ENCODE measurements at regions not wholly inside any gene's neighbourhood (a gene's known extent, or its start where the extent isn't known, plus 50 kb on each side); places are given as distances from the start of the nearest gene placed in this dataset.

DNA sequence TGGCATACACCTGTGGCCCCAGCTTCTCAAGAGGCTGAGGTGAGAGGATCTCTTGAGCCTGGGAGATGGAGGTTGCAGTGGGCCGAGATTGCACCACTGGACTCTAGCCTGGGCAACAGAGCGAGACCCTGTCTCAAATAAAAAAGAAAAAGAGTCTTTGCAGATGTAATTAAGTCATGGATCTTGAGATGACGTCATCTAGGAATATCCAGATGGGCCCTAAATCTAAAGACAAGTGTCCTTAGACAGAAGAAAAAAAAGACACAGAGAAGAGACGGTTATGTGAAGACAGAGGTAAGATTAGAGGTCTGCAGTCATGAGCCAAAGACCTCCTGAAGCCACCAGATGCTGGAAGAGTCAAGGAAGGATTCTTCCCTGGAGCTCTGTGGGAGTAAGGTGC lies 74.3 kb downstream of the RHOB start:
- TF ChIP-seq, protein P1, sequence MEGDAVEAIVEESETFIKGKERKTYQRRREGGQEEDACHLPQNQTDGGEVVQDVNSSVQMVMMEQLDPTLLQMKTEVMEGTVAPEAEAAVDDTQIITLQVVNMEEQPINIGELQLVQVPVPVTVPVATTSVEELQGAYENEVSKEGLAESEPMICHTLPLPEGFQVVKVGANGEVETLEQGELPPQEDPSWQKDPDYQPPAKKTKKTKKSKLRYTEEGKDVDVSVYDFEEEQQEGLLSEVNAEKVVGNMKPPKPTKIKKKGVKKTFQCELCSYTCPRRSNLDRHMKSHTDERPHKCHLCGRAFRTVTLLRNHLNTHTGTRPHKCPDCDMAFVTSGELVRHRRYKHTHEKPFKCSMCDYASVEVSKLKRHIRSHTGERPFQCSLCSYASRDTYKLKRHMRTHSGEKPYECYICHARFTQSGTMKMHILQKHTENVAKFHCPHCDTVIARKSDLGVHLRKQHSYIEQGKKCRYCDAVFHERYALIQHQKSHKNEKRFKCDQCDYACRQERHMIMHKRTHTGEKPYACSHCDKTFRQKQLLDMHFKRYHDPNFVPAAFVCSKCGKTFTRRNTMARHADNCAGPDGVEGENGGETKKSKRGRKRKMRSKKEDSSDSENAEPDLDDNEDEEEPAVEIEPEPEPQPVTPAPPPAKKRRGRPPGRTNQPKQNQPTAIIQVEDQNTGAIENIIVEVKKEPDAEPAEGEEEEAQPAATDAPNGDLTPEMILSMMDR (IDR thresholded peaks at IDR 0.05; ENCODE audit: low read depth, low read length) = no peak
- no peak for TF ChIP-seq POLR2A (IDR thresholded peaks at IDR 0.05; ENCODE audit: extremely low read depth, insufficient read length)
- TF ChIP-seq, protein P2, sequence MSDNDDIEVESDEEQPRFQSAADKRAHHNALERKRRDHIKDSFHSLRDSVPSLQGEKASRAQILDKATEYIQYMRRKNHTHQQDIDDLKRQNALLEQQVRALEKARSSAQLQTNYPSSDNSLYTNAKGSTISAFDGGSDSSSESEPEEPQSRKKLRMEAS (IDR thresholded peaks at IDR 0.05; ENCODE audit: low read depth, low read length) = no peak
